IMR-90 (cell line): ENCODE measurements at regions not wholly inside any gene's neighbourhood (a gene's known extent, or its start where the extent isn't known, plus 50 kb on each side); places are given as distances from the start of the nearest gene placed in this dataset.

Experiments used
- CHD1 ChIP-seq: IDR thresholded peaks from 2 replicates; pipeline ENCODE4 v1.6.1; 2012; ENCODE audit warnings: low read depth, low read length, improper control_type of control experiment
- CTCF ChIP-seq: conservative IDR thresholded peaks from 2 replicates; pipeline ENCODE4 v1.5.1; 2012; ENCODE audit warnings: mild to moderate bottlenecking, low read depth, low read length, improper control_type of control experiment
- MAZ ChIP-seq: IDR thresholded peaks from 2 replicates; pipeline ENCODE4 v1.6.1; 2012; ENCODE audit warnings: low read depth, mild to moderate bottlenecking, low read length, improper control_type of control experiment, moderate library complexity, borderline replicate concordance
- NFE2L2 ChIP-seq: fragments of 150-350 bp; IDR thresholded peaks from 2 replicates; pipeline ENCODE4 v1.6.1; 2016; ENCODE audit warnings: low read depth, mild to moderate bottlenecking, low read length
- POLR2A ChIP-seq: IDR thresholded peaks from 2 replicates; pipeline ENCODE4 v1.6.1; 2012; ENCODE audit warnings: mild to moderate bottlenecking, low read depth, low read length
- RAD21 ChIP-seq: IDR thresholded peaks from 2 replicates; pipeline ENCODE4 v1.6.1; 2012; ENCODE audit warnings: low read length, improper control_type of control experiment

GRCh38 chr2:36044411-36044810, 311.2 kb upstream of the CRIM1 start:
- TF ChIP-seq CTCF (no peak), MAZ (no peak), CHD1 (no peak), NFE2L2 (no peak), POLR2A (no peak), RAD21 (no peak)
